ENCODE measurements at regions not wholly inside any gene's neighbourhood (a gene's known extent, or its start where the extent isn't known, plus 50 kb on each side); places are given as distances from the start of the nearest gene placed in this dataset.

GRCh38 chr13:111506125-111506524 lies 185.7 kb downstream of the TEX29 start:
- Histone ChIP-seq H3K27ac (ENCODE audit: control insufficient read depth, insufficient read depth, low read length) (no peak overlapping the region), H3K27me3 (ENCODE audit: control insufficient read depth, extremely low read depth, insufficient read depth, low read length) (no peaks in the 10 kb centered on the region), H3K79me2 (ENCODE audit: control insufficient read depth, insufficient read depth, low read length) (no peaks in the 10 kb centered on the region), H2AFZ (ENCODE audit: control insufficient read depth, low read length) (no peak overlapping the region), H3K9ac (ENCODE audit: control insufficient read depth, extremely low read depth, insufficient read depth, low read length) (no peak overlapping the region), H3K36me3 (ENCODE audit: control insufficient read depth in 2 of 2, extremely low read depth in 1 of 2, insufficient read depth in 2 of 2, low read length in 2 of 2) (no peaks in the 10 kb centered on the region), H3K4me1 (ENCODE audit: control insufficient read depth, extremely low read depth, insufficient read depth, low read length) (no peaks in the 10 kb centered on the region), H3K9me1 (ENCODE audit: control insufficient read depth, extremely low read depth, insufficient read depth, low read length) (no peaks in the 10 kb centered on the region), H3K9me3 (ENCODE audit: control insufficient read depth, low read depth, low read length) (peaks cover 2% of the 10 kb centered on the region), H3K4me2 (ENCODE audit: control insufficient read depth, extremely low read depth, insufficient read depth, low read depth, low read length) (no peak overlapping the region), H3K4me3 (ENCODE audit: control insufficient read depth in 2 of 3, extremely low read depth in 1 of 3, insufficient read depth in 2 of 3, low read depth in 1 of 3, low read length in 3 of 3) (no peak overlapping the region), H4K20me1 (ENCODE audit: control insufficient read depth, extremely low read depth, insufficient read depth, low read length) (no peaks in the 10 kb centered on the region)
- no peak for TF ChIP-seq EZH2 (IDR thresholded peaks at IDR 0.05; ENCODE audit: low read length)
- TF ChIP-seq, protein P1, sequence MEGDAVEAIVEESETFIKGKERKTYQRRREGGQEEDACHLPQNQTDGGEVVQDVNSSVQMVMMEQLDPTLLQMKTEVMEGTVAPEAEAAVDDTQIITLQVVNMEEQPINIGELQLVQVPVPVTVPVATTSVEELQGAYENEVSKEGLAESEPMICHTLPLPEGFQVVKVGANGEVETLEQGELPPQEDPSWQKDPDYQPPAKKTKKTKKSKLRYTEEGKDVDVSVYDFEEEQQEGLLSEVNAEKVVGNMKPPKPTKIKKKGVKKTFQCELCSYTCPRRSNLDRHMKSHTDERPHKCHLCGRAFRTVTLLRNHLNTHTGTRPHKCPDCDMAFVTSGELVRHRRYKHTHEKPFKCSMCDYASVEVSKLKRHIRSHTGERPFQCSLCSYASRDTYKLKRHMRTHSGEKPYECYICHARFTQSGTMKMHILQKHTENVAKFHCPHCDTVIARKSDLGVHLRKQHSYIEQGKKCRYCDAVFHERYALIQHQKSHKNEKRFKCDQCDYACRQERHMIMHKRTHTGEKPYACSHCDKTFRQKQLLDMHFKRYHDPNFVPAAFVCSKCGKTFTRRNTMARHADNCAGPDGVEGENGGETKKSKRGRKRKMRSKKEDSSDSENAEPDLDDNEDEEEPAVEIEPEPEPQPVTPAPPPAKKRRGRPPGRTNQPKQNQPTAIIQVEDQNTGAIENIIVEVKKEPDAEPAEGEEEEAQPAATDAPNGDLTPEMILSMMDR (optimal IDR thresholded peaks at IDR 0.05 in 1 of 3, IDR thresholded peaks at IDR 0.05 in 1 of 3, conservative IDR thresholded peaks at IDR 0.05 in 1 of 3; ENCODE audit: extremely low read depth in 1 of 3, insufficient read depth in 2 of 3, low read length in 3 of 3): no peak
- dilution Hi-C loops (cut with MboI; ENCODE audit: extremely low pct_ligation_motif_present, low sequenced_read_pairs): no loop called here
- DNase-seq (ENCODE audit: low read depth, low spot score) (no peak), FAIRE-seq (no peak)

- no peaks in the 10 kb centered on the region for H3K79me2 ChIP-seq (ENCODE audit: control insufficient read depth, insufficient read depth, low read length)
- no peak overlapping the region for H3K4me2 ChIP-seq (ENCODE audit: control insufficient read depth, extremely low read depth, insufficient read depth, low read depth, low read length)
- no peaks in the 10 kb centered on the region for H3K4me1 ChIP-seq (ENCODE audit: control insufficient read depth, extremely low read depth, insufficient read depth, low read length)
- FAIRE-seq: no peak
- no peaks in the 10 kb centered on the region for H3K36me3 ChIP-seq (ENCODE audit: control insufficient read depth in 2 of 2, extremely low read depth in 1 of 2, insufficient read depth in 2 of 2, low read length in 2 of 2)
- no peaks in the 10 kb centered on the region for H3K9me1 ChIP-seq (ENCODE audit: control insufficient read depth, extremely low read depth, insufficient read depth, low read length)
- H3K27ac ChIP-seq (ENCODE audit: control insufficient read depth, insufficient read depth, low read length): no peak overlapping the region
- H4K20me1 ChIP-seq (ENCODE audit: control insufficient read depth, extremely low read depth, insufficient read depth, low read length): no peaks in the 10 kb centered on the region
- H2AFZ ChIP-seq (ENCODE audit: control insufficient read depth, low read length): no peak overlapping the region
- dilution Hi-C loops (cut with MboI; ENCODE audit: extremely low pct_ligation_motif_present, low sequenced_read_pairs): no loop called here
- no peak overlapping the region for H3K9ac ChIP-seq (ENCODE audit: control insufficient read depth, extremely low read depth, insufficient read depth, low read length)
- H3K9me3 ChIP-seq (ENCODE audit: control insufficient read depth, low read depth, low read length): peaks cover 2% of the 10 kb centered on the region
- TF ChIP-seq, protein P1 (optimal IDR thresholded peaks at IDR 0.05 in 1 of 3, IDR thresholded peaks at IDR 0.05 in 1 of 3, conservative IDR thresholded peaks at IDR 0.05 in 1 of 3; ENCODE audit: extremely low read depth in 1 of 3, insufficient read depth in 2 of 3, low read length in 3 of 3): no peak
- TF ChIP-seq EZH2 (IDR thresholded peaks at IDR 0.05; ENCODE audit: low read length): no peak
- H3K4me3 ChIP-seq (ENCODE audit: control insufficient read depth in 2 of 3, extremely low read depth in 1 of 3, insufficient read depth in 2 of 3, low read depth in 1 of 3, low read length in 3 of 3): no peak overlapping the region
- no peaks in the 10 kb centered on the region for H3K27me3 ChIP-seq (ENCODE audit: control insufficient read depth, extremely low read depth, insufficient read depth, low read length)
- no peak for DNase-seq (ENCODE audit: low read depth, low spot score)
Measured at GRCh38 chr13:111506621-111507020, 186.2 kb downstream of the TEX29 start.

Measured in keratinocyte (primary cell).